ENCODE measurements at regions not wholly inside any gene's neighbourhood (a gene's known extent, or its start where the extent isn't known, plus 50 kb on each side); places are given as distances from the start of the nearest gene placed in this dataset.

DNA sequence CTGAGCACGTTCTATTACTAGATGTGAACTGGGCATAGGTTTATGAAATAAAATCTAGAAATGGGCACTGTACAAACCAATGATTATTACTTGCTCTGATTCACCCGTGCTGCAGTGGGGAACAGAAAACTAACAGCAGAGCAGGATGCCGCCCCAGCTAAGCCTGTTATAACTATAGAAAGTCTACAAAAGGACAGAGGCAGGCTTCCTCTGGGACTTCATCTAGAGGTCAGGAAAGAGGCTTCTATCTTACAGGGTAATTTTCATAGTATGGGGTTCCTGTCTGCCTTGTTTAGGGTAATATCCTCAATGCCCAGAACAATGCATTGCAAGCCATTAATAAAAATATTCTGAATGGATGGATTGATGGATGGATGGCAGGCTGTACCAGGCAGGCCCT is 177.0 kb upstream of the TBL1XR1 start:
- Histone ChIP-seq H3K36me3 (replicated peaks in 1 of 2; ENCODE audit: control extremely low read depth in 1 of 2, control insufficient read depth in 1 of 2, extremely low read depth in 1 of 2, insufficient read depth in 2 of 2, low read length in 1 of 2) (no peaks in the 10 kb centered on the region), H3K79me2 (ENCODE audit: control insufficient read depth, insufficient read depth, low read length) (no peaks in the 10 kb centered on the region), H3K4me1 (ENCODE audit: control insufficient read depth in 2 of 2, insufficient read depth in 2 of 2, low read length in 2 of 2) (peaks cover 22% of the 10 kb centered on the region in 2 donors), H3K9me3 (ENCODE audit: control extremely low read depth in 1 of 3, control insufficient read depth in 2 of 3, insufficient read depth in 1 of 3, low read length in 2 of 3) (no peaks in the 10 kb centered on the region), H3K9ac (ENCODE audit: low read length) (no peak overlapping the region), H3K27me3 (replicated peaks in 1 of 4; ENCODE audit: control extremely low read depth in 1 of 4, control insufficient read depth in 3 of 4, insufficient read depth in 4 of 4, low read length in 3 of 4) (no peaks in the 10 kb centered on the region), H2AFZ (ENCODE audit: insufficient read depth, low read depth, low read length, poor library complexity, severe bottlenecking) (peak overlapping the region; percentile 9), H3K4me3 (ENCODE audit: control extremely low read depth in 1 of 5, extremely low read depth in 1 of 5, insufficient read depth in 1 of 5, low read depth in 2 of 5, low read length in 4 of 5) (no peak overlapping the region), H4K20me1 (ENCODE audit: control insufficient read depth, insufficient read depth, low read length, poor library complexity, severe bottlenecking) (no peaks in the 10 kb centered on the region), H3K4me2 (replicated peaks; ENCODE audit: low read depth, low read length, poor library complexity, severe bottlenecking) (no peak overlapping the region), H3K27ac (ENCODE audit: low read length in 2 of 2) (no peak overlapping the region)
- peaks cover 40% of the 10 kb centered on the region for H3K4me1 Mint-ChIP-seq
- POLR2A ChIA-PET, result no interaction called here
- DNase-seq (no peak), ATAC-seq (ENCODE audit: low read depth) (peak; percentile 45)
- no CpG with 5 or more reads among the region's 3 CpGs for WGBS (ENCODE audit: insufficient coverage)
- CTCF ChIA-PET, result interaction anchor here (0.5 kb wide), 1 partner anchor 200 kb away, joined by 3 read pairs; no protein-coding TSS in a partner anchor
- H3K4me3 Mint-ChIP-seq, result no peak overlapping the region
- peak overlapping the region; percentile 56 for H3K27ac Mint-ChIP-seq
- H3K27me3 Mint-ChIP-seq, result no peaks in the 10 kb centered on the region
- intact Hi-C loops (cut with micrococcal nuclease), result loop anchor here (2.0 kb wide), 1 partner anchor 14 kb away; no protein-coding TSS in a partner anchor
- TF ChIP-seq EZH2 (IDR thresholded peaks at IDR 0.05; ENCODE audit: borderline replicate concordance, insufficient read depth, low read depth, low read length, poor library complexity, severe bottlenecking), result no peak
- TF ChIP-seq, protein P1, sequence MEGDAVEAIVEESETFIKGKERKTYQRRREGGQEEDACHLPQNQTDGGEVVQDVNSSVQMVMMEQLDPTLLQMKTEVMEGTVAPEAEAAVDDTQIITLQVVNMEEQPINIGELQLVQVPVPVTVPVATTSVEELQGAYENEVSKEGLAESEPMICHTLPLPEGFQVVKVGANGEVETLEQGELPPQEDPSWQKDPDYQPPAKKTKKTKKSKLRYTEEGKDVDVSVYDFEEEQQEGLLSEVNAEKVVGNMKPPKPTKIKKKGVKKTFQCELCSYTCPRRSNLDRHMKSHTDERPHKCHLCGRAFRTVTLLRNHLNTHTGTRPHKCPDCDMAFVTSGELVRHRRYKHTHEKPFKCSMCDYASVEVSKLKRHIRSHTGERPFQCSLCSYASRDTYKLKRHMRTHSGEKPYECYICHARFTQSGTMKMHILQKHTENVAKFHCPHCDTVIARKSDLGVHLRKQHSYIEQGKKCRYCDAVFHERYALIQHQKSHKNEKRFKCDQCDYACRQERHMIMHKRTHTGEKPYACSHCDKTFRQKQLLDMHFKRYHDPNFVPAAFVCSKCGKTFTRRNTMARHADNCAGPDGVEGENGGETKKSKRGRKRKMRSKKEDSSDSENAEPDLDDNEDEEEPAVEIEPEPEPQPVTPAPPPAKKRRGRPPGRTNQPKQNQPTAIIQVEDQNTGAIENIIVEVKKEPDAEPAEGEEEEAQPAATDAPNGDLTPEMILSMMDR (IDR thresholded peaks at IDR 0.05), result no peak
- no peaks in the 10 kb centered on the region for H3K9me3 Mint-ChIP-seq (ENCODE audit: insufficient read depth)

GRCh38 chr3:177375316-177375715 is 178.0 kb upstream of the TBL1XR1 start:
- H2AFZ ChIP-seq (ENCODE audit: insufficient read depth, low read depth, low read length, poor library complexity, severe bottlenecking), result no peak overlapping the region
- 95% methylated on average over 2 of the region's 3 CpGs for WGBS (ENCODE audit: insufficient coverage)
- H3K4me1 ChIP-seq (ENCODE audit: control insufficient read depth in 2 of 2, insufficient read depth in 2 of 2, low read length in 2 of 2), result peaks cover 22% of the 10 kb centered on the region in 2 donors
- ATAC-seq (ENCODE audit: low read depth) (no peak), DNase-seq (no peak)
- H3K9me3 ChIP-seq (ENCODE audit: control extremely low read depth in 1 of 3, control insufficient read depth in 2 of 3, insufficient read depth in 1 of 3, low read length in 2 of 3), result no peaks in the 10 kb centered on the region
- H3K4me1 Mint-ChIP-seq, result peaks cover 40% of the 10 kb centered on the region
- no peak overlapping the region for H3K4me3 Mint-ChIP-seq
- H3K27me3 ChIP-seq (replicated peaks in 1 of 4; ENCODE audit: control extremely low read depth in 1 of 4, control insufficient read depth in 3 of 4, insufficient read depth in 4 of 4, low read length in 3 of 4), result no peaks in the 10 kb centered on the region
- CTCF ChIA-PET, result interaction anchor here (1.5 kb wide), 2 partner anchors 14 to 15 kb away, joined by 3 to 4 read pairs; no protein-coding TSS in a partner anchor
- H4K20me1 ChIP-seq (ENCODE audit: control insufficient read depth, insufficient read depth, low read length, poor library complexity, severe bottlenecking), result no peaks in the 10 kb centered on the region
- intact Hi-C loops (cut with micrococcal nuclease), result loop anchor here (2.0 to 5.0 kb wide), 2 partner anchors 15 to 178 kb away; partner anchors contain the start of gene TBL1XR1
- H3K27ac ChIP-seq (ENCODE audit: low read length in 2 of 2), result no peak overlapping the region
- POLR2A ChIA-PET, result no interaction called here
- H3K36me3 ChIP-seq (replicated peaks in 1 of 2; ENCODE audit: control extremely low read depth in 1 of 2, control insufficient read depth in 1 of 2, extremely low read depth in 1 of 2, insufficient read depth in 2 of 2, low read length in 1 of 2), result no peaks in the 10 kb centered on the region
- H3K9me3 Mint-ChIP-seq (ENCODE audit: insufficient read depth), result no peaks in the 10 kb centered on the region
- H3K27ac Mint-ChIP-seq, result peak overlapping the region; percentile 2
- TF ChIP-seq EZH2 (IDR thresholded peaks at IDR 0.05; ENCODE audit: borderline replicate concordance, insufficient read depth, low read depth, low read length, poor library complexity, severe bottlenecking), result no peak
- TF ChIP-seq, protein P1 (IDR thresholded peaks at IDR 0.05), result no peak
- no peaks in the 10 kb centered on the region for H3K79me2 ChIP-seq (ENCODE audit: control insufficient read depth, insufficient read depth, low read length)
- no peak overlapping the region for H3K4me2 ChIP-seq (replicated peaks; ENCODE audit: low read depth, low read length, poor library complexity, severe bottlenecking)
- no peak overlapping the region for H3K4me3 ChIP-seq (ENCODE audit: control extremely low read depth in 1 of 5, extremely low read depth in 1 of 5, insufficient read depth in 1 of 5, low read depth in 2 of 5, low read length in 4 of 5)
- H3K27me3 Mint-ChIP-seq, result no peaks in the 10 kb centered on the region
- no peak overlapping the region for H3K9ac ChIP-seq (ENCODE audit: low read length)
